HEK293T (cell line): ENCODE measurements at regions not wholly inside any gene's neighbourhood (a gene's known extent, or its start where the extent isn't known, plus 50 kb on each side); places are given as distances from the start of the nearest gene placed in this dataset.

Source experiments
- ARNT ChIP-seq: fragments of 450-650 bp; IDR thresholded peaks from 2 replicates; pipeline ENCODE4 v1.6.1; 2017; ENCODE audit warnings: mild to moderate bottlenecking
- BHLHE40 ChIP-seq: fragments of 450-650 bp; IDR thresholded peaks from 2 replicates; pipeline ENCODE4 v1.6.1; 2016; ENCODE audit warnings: mild to moderate bottlenecking, moderate library complexity, borderline replicate concordance
- ELF4 ChIP-seq: fragments of 450-650 bp; IDR thresholded peaks from 2 replicates; pipeline ENCODE4 v1.6.1; 2017; ENCODE audit warnings: antibody characterized with exemption
- FOXK2 ChIP-seq: fragments of 450-650 bp; IDR thresholded peaks from 2 replicates; pipeline ENCODE4 v1.6.1; 2016; ENCODE audit warnings: mild to moderate bottlenecking
- LEF1 ChIP-seq: fragments of 450-650 bp; IDR thresholded peaks from 2 replicates; pipeline ENCODE4 v1.6.1; 2017; ENCODE audit warnings: mild to moderate bottlenecking, borderline replicate concordance
- SUZ12 ChIP-seq: fragments of 450-650 bp; IDR thresholded peaks from 2 replicates; pipeline ENCODE4 v1.6.1; 2016; ENCODE audit warnings: mild to moderate bottlenecking
- TARDBP ChIP-seq: fragments of 450-650 bp; IDR thresholded peaks from 2 replicates; pipeline ENCODE4 v1.6.1; 2016
- ZNF384 ChIP-seq: fragments of 450-650 bp; IDR thresholded peaks from 2 replicates; pipeline ENCODE4 v1.6.1; 2016
- TF ChIP-seq, protein P1 (sequence below): fragments of 450-650 bp; IDR thresholded peaks from 2 replicates; pipeline ENCODE4 v1.6.1; 2016

GRCh38 chr2:144833075-144833637 is 313.2 kb upstream of the ZEB2 start:
- TF ChIP-seq TARDBP: no peak
- no peak for TF ChIP-seq FOXK2
- TF ChIP-seq LEF1: no peak
- no peak for TF ChIP-seq ELF4
- no peak for TF ChIP-seq BHLHE40
- TF ChIP-seq ARNT: no peak
- TF ChIP-seq SUZ12: no peak
- TF ChIP-seq, protein P1, sequence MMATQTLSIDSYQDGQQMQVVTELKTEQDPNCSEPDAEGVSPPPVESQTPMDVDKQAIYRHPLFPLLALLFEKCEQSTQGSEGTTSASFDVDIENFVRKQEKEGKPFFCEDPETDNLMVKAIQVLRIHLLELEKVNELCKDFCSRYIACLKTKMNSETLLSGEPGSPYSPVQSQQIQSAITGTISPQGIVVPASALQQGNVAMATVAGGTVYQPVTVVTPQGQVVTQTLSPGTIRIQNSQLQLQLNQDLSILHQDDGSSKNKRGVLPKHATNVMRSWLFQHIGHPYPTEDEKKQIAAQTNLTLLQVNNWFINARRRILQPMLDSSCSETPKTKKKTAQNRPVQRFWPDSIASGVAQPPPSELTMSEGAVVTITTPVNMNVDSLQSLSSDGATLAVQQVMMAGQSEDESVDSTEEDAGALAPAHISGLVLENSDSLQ: no peak
- TF ChIP-seq ZNF384: no peak
